ENCODE measurements at regions not wholly inside any gene's neighbourhood (a gene's known extent, or its start where the extent isn't known, plus 50 kb on each side); places are given as distances from the start of the nearest gene placed in this dataset.

- no peak for DNase-seq
Observed at GRCh38 chr1:165073185-165074007, 283.1 kb downstream of the LMX1A start.

GRCh38 chr1:165070675-165071074 lies 285.8 kb downstream of the LMX1A start:
- DNase-seq, result no peak

GRCh38 chr1:165069829-165070228 lies 286.7 kb downstream of the LMX1A start:
- DNase-seq, result no peak

GRCh38 chr1:165068741-165069140 lies 287.8 kb downstream of the LMX1A start:
- no peak for DNase-seq

- DNase-seq, result no peak
Observed at GRCh38 chr1:165067829-165068228, 288.7 kb downstream of the LMX1A start.

GRCh38 chr1:165063181-165063965 lies 293.1 kb downstream of the LMX1A start:
- no peak for DNase-seq

GRCh38 chr1:165062346-165062745 lies 294.2 kb downstream of the LMX1A start:
- no peak for DNase-seq

GRCh38 chr1:165060285-165060793 lies 296.2 kb downstream of the LMX1A start:
- no peak for DNase-seq

- DNase-seq, result no peak
Observed at GRCh38 chr1:165057956-165058355, 298.6 kb downstream of the LMX1A start.

- no peak for DNase-seq
Observed at GRCh38 chr1:165056914-165057313, 299.6 kb downstream of the LMX1A start.

- DNase-seq, result no peak
Observed at GRCh38 chr1:165055581-165055980, 300.9 kb downstream of the LMX1A start.

- no peak for DNase-seq
Observed at GRCh38 chr1:165054627-165055026, 301.9 kb downstream of the LMX1A start.

GRCh38 chr1:165053351-165053750 lies 303.2 kb downstream of the LMX1A start:
- DNase-seq, result no peak

GRCh38 chr1:165052936-165053335 lies 303.6 kb downstream of the LMX1A start:
- DNase-seq, result no peak

GRCh38 chr1:165052431-165052830 lies 304.1 kb downstream of the LMX1A start:
- no peak for DNase-seq

- DNase-seq, result no peak
Observed at GRCh38 chr1:165050246-165050645, 306.3 kb downstream of the LMX1A start.

- DNase-seq, result no peak
Observed at GRCh38 chr1:165047994-165048393, 308.5 kb downstream of the LMX1A start.

- DNase-seq, result no peak
Observed at GRCh38 chr1:165045902-165046301, 310.6 kb downstream of the LMX1A start.

GRCh38 chr1:165040641-165041040 lies 315.9 kb downstream of the LMX1A start:
- no peak for DNase-seq

- no peak for DNase-seq
Observed at GRCh38 chr1:165039996-165040395, 316.5 kb downstream of the LMX1A start.

GRCh38 chr1:165036403-165036802 lies 320.1 kb downstream of the LMX1A start:
- no peak for DNase-seq

GRCh38 chr1:165034136-165034809 lies 322.2 kb downstream of the LMX1A start:
- no peak for DNase-seq

- no peak for DNase-seq
Observed at GRCh38 chr1:165031001-165031400, 325.5 kb downstream of the LMX1A start.

Data from CD4-positive, alpha-beta T cell treated with Interleukin-1 beta for 1 hour (primary cell).